ENCODE measurements at regions not wholly inside any gene's neighbourhood (a gene's known extent, or its start where the extent isn't known, plus 50 kb on each side); places are given as distances from the start of the nearest gene placed in this dataset.

DNA sequence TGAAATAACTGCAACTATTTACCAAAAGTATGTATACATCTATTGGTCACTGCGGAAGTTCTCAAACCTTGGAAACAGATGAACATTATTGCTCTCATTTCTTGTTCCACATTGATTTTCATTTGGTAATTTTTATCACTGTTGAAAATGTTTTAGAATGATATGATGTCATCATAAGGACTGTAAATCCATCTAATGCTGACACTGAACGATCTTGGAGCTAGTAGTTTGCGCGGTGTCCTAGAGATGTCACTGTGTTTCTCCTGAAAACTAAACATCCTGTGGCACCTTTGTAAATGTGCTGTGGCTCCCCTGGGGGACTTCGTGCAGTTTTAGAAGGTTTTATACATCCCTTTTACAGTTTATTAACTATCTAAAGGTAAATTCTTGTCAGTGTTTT is 73.5 kb downstream of the DNAJB9 start:
- TF ChIP-seq YY1 (IDR thresholded peaks at IDR 0.05) (no peak), FOXA2 (IDR thresholded peaks at IDR 0.05) (no peak), HNF4G (IDR thresholded peaks at IDR 0.05) (no peak), EGR1 (IDR thresholded peaks at IDR 0.05; ENCODE audit: low read depth in 2 of 2) (no peak), SP1 (IDR thresholded peaks at IDR 0.05) (no peak), TAF1 (conservative IDR thresholded peaks at IDR 0.05) (no peak), FOXA1 (IDR thresholded peaks at IDR 0.05) (no peak), RAD21 (IDR thresholded peaks at IDR 0.05) (no peak), HNF4A (conservative IDR thresholded peaks at IDR 0.05) (no peak), ATF3 (IDR thresholded peaks at IDR 0.05) (no peak), GABPA (IDR thresholded peaks at IDR 0.05 in 1 of 2, conservative IDR thresholded peaks at IDR 0.05 in 1 of 2) (no peak)
- TF ChIP-seq, protein P1, sequence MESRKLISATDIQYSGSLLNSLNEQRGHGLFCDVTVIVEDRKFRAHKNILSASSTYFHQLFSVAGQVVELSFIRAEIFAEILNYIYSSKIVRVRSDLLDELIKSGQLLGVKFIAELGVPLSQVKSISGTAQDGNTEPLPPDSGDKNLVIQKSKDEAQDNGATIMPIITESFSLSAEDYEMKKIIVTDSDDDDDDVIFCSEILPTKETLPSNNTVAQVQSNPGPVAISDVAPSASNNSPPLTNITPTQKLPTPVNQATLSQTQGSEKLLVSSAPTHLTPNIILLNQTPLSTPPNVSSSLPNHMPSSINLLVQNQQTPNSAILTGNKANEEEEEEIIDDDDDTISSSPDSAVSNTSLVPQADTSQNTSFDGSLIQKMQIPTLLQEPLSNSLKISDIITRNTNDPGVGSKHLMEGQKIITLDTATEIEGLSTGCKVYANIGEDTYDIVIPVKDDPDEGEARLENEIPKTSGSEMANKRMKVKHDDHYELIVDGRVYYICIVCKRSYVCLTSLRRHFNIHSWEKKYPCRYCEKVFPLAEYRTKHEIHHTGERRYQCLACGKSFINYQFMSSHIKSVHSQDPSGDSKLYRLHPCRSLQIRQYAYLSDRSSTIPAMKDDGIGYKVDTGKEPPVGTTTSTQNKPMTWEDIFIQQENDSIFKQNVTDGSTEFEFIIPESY (IDR thresholded peaks at IDR 0.05): no peak
- TF ChIP-seq, protein P2, sequence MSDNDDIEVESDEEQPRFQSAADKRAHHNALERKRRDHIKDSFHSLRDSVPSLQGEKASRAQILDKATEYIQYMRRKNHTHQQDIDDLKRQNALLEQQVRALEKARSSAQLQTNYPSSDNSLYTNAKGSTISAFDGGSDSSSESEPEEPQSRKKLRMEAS (IDR thresholded peaks at IDR 0.05): no peak

GRCh38 chr7:108648989-108649388 is 79.3 kb downstream of the DNAJB9 start:
- Histone ChIP-seq H3K9ac (ENCODE audit: low read depth in 1 of 2, low read length in 2 of 2) (no peak overlapping the region), H3K9me3 (ENCODE audit: control insufficient read depth in 4 of 4, low read length in 3 of 4) (no peaks in the 10 kb centered on the region), H3K4me3 (ENCODE audit: low read depth in 1 of 3, low read length in 3 of 3) (no peak overlapping the region), H3K36me3 (ENCODE audit: control insufficient read depth in 4 of 4, insufficient read depth in 3 of 4, low read depth in 1 of 4, low read length in 3 of 4) (no peaks in the 10 kb centered on the region), H3K27me3 (ENCODE audit: control insufficient read depth in 4 of 4, insufficient read depth in 4 of 4, low read length in 3 of 4) (no peaks in the 10 kb centered on the region), H3K27ac (ENCODE audit: low read depth in 1 of 2, low read length in 2 of 2) (no peak overlapping the region), H3K4me1 (ENCODE audit: control insufficient read depth in 4 of 4, insufficient read depth in 4 of 4, low read length in 3 of 4) (peaks cover 0 to 13% (median 1%) of the 10 kb centered on the region in 4 donors)
- TF ChIP-seq RXRA (IDR thresholded peaks at IDR 0.05) (no peak), CTCF (IDR thresholded peaks at IDR 0.05; ENCODE audit: low read depth, low read length, missing input control) (no peak), HNF4G (IDR thresholded peaks at IDR 0.05) (no peak), SP1 (IDR thresholded peaks at IDR 0.05) (no peak), HNF4A (conservative IDR thresholded peaks at IDR 0.05) (no peak), FOXA2 (IDR thresholded peaks at IDR 0.05) (no peak), GABPA (IDR thresholded peaks at IDR 0.05 in 1 of 2, conservative IDR thresholded peaks at IDR 0.05 in 1 of 2) (no peak), JUND (IDR thresholded peaks at IDR 0.05) (no peak), ATF3 (IDR thresholded peaks at IDR 0.05) (no peak)
- TF ChIP-seq, protein P1 (IDR thresholded peaks at IDR 0.05): no peak
- DNase-seq (ENCODE audit: low spot score): no peak
- WGBS: 72% methylated on average over 6 of the region's 6 CpGs

More for the DNA sequence above, 73.5 kb downstream of the DNAJB9 start:
- 90% methylated on average over 5 of the region's 5 CpGs for WGBS
- H3K27me3 ChIP-seq (ENCODE audit: control insufficient read depth in 4 of 4, insufficient read depth in 4 of 4, low read length in 3 of 4): no peaks in the 10 kb centered on the region
- no peaks in the 10 kb centered on the region for H3K9me3 ChIP-seq (ENCODE audit: control insufficient read depth in 4 of 4, low read length in 3 of 4)
- H3K9ac ChIP-seq (ENCODE audit: low read depth in 1 of 2, low read length in 2 of 2): no peak overlapping the region
- H3K4me3 ChIP-seq (ENCODE audit: low read depth in 1 of 3, low read length in 3 of 3): no peak overlapping the region
- DNase-seq (ENCODE audit: low spot score): no peak
- no peaks in the 10 kb centered on the region for H3K36me3 ChIP-seq (ENCODE audit: control insufficient read depth in 4 of 4, insufficient read depth in 3 of 4, low read depth in 1 of 4, low read length in 3 of 4)
- no peaks in the 10 kb centered on the region for H3K4me1 ChIP-seq (ENCODE audit: control insufficient read depth in 4 of 4, insufficient read depth in 4 of 4, low read length in 3 of 4)
- H3K27ac ChIP-seq (ENCODE audit: low read depth in 1 of 2, low read length in 2 of 2): no peak overlapping the region

All from liver (tissue), 8 donors.